SK-N-SH treated with all-trans-retinoic acid at 6 μM for 48 hours (cell line): ENCODE measurements at regions not wholly inside any gene's neighbourhood (a gene's known extent, or its start where the extent isn't known, plus 50 kb on each side); places are given as distances from the start of the nearest gene placed in this dataset.

ENCODE experiments used
- ATAC-seq: fragments of 200-7000 bp; cut with Tn5 transposase; 3 replicates; pipeline ENCODE4 v1.9.1; 2020; ENCODE audit warnings: mild to moderate bottlenecking, moderate library complexity
- ARNTL ChIP-seq: fragments of 450-650 bp; formaldehyde crosslinking; IDR thresholded peaks from 2 replicates; pipeline ENCODE4 v1.5.0; 2020; ENCODE audit warnings: low read depth, mild to moderate bottlenecking, moderate library complexity, borderline replicate concordance
- CREB5 ChIP-seq: fragments of 250-450 bp; sonication (Bioruptor Pico); IDR thresholded peaks from 2 replicates; pipeline ENCODE4 v1.5.1; 2020; ENCODE audit warnings: low read depth, mild to moderate bottlenecking, moderate library complexity
- CSDC2 ChIP-seq: fragments of 250-450 bp; sonication (Bioruptor Pico); IDR thresholded peaks from 2 replicates; pipeline ENCODE4 v1.5.0; 2020; ENCODE audit warnings: mild to moderate bottlenecking, moderate library complexity
- CSRNP3 ChIP-seq: fragments of 250-450 bp; sonication (Bioruptor Pico); IDR thresholded peaks from 2 replicates; pipeline ENCODE4 v1.5.1; 2021; ENCODE audit warnings: mild to moderate bottlenecking, moderate library complexity
- ESRRG ChIP-seq: fragments of 250-450 bp; sonication (Bioruptor Pico); IDR thresholded peaks from 2 replicates; pipeline ENCODE4 v1.6.1; 2021; ENCODE audit warnings: mild to moderate bottlenecking
- GLIS3 ChIP-seq: fragments of 250-450 bp; sonication (Bioruptor Pico); IDR thresholded peaks from 2 replicates; pipeline ENCODE4 v1.5.0; 2020; ENCODE audit warnings: mild to moderate bottlenecking, moderate library complexity
- ISL1 ChIP-seq: fragments of 250-450 bp; sonication (Bioruptor Pico); IDR thresholded peaks from 2 replicates; pipeline ENCODE4 v2.1.2; 2022; ENCODE audit warnings: mild to moderate bottlenecking, moderate library complexity
- OSR1 ChIP-seq: fragments of 250-450 bp; sonication (Bioruptor Pico); IDR thresholded peaks from 2 replicates; pipeline ENCODE4 v1.8.0; 2022; ENCODE audit warnings: moderate library complexity, mild to moderate bottlenecking, inconsistent platforms
- POU6F1 ChIP-seq: fragments of 250-450 bp; sonication (Bioruptor Pico); IDR thresholded peaks from 2 replicates; pipeline ENCODE4 v1.8.0; 2021; ENCODE audit warnings: low read depth, mild to moderate bottlenecking, moderate library complexity, borderline replicate concordance
- RARB ChIP-seq: fragments of 250-450 bp; sonication (Bioruptor Pico); IDR thresholded peaks from 2 replicates; pipeline ENCODE4 v1.8.0; 2021; ENCODE audit warnings: mild to moderate bottlenecking, moderate library complexity
- SNAI2 ChIP-seq: fragments of 250-450 bp; sonication (Bioruptor Pico); IDR thresholded peaks from 2 replicates; pipeline ENCODE4 v1.5.0; 2020; ENCODE audit warnings: mild to moderate bottlenecking, moderate library complexity
- TCF4 ChIP-seq: fragments of 250-450 bp; sonication (Bioruptor Pico); IDR thresholded peaks from 2 replicates; pipeline ENCODE4 v1.8.0; 2021; ENCODE audit warnings: mild to moderate bottlenecking, moderate library complexity, borderline replicate concordance
- TOX ChIP-seq: fragments of 250-450 bp; sonication (Bioruptor Pico); IDR thresholded peaks from 2 replicates; pipeline ENCODE4 v1.8.0; 2021; ENCODE audit warnings: mild to moderate bottlenecking, moderate library complexity, borderline replicate concordance
- TSHZ2 ChIP-seq: fragments of 250-450 bp; sonication (Bioruptor Pico); IDR thresholded peaks from 2 replicates; pipeline ENCODE4 v1.5.0; 2020; ENCODE audit warnings: mild to moderate bottlenecking, moderate library complexity
- ZC3H10 ChIP-seq: fragments of 250-450 bp; sonication (Bioruptor Pico); IDR thresholded peaks from 2 replicates; pipeline ENCODE4 v1.5.1; 2021; ENCODE audit warnings: mild to moderate bottlenecking, moderate library complexity
- ZFP3 ChIP-seq: fragments of 250-450 bp; sonication (Bioruptor Pico); IDR thresholded peaks from 2 replicates; pipeline ENCODE4 v1.5.0; 2020; ENCODE audit warnings: mild to moderate bottlenecking, moderate library complexity
- ZFP30 ChIP-seq: fragments of 450-650 bp; formaldehyde crosslinking; IDR thresholded peaks from 2 replicates; pipeline ENCODE4 v1.5.0; 2022; ENCODE audit warnings: mild to moderate bottlenecking, moderate library complexity
- ZNF70 ChIP-seq: fragments of 450-650 bp; formaldehyde crosslinking; IDR thresholded peaks from 2 replicates; pipeline ENCODE4 v1.5.0; 2020; ENCODE audit warnings: mild to moderate bottlenecking, moderate library complexity
- ZNF8 ChIP-seq: fragments of 450-650 bp; formaldehyde crosslinking; IDR thresholded peaks from 2 replicates; pipeline ENCODE4 v1.5.0; 2020; ENCODE audit warnings: mild to moderate bottlenecking, moderate library complexity

- TF ChIP-seq ARNTL (CRISPR knock-in tag): no peak
- TF ChIP-seq CREB5: no peak
- no peak for TF ChIP-seq OSR1 (CRISPR knock-in tag)
- TF ChIP-seq ESRRG: no peak
- no peak for TF ChIP-seq ISL1
- no peak for TF ChIP-seq ZFP30 (CRISPR knock-in tag)
- TF ChIP-seq TSHZ2 (CRISPR knock-in tag): no peak
- TF ChIP-seq ZFP3 (CRISPR knock-in tag): no peak
- TF ChIP-seq POU6F1 (CRISPR knock-in tag): no peak
- TF ChIP-seq ZNF70 (CRISPR knock-in tag): no peak
- TF ChIP-seq ZNF8 (CRISPR knock-in tag): no peak
- no peak for TF ChIP-seq ZC3H10 (CRISPR knock-in tag)
- TF ChIP-seq, all 23 proteins: peak for 0
- no peak for ATAC-seq
Measured at GRCh38 chr9:78896479-78896878, 599.6 kb downstream of the PSAT1 start.

GRCh38 chr9:78898234-78898633 is 601.3 kb downstream of the PSAT1 start:
- peak; percentile 31; the same call in 2 of the 3 replicates for ATAC-seq
- TF ChIP-seq ZFP3 (CRISPR knock-in tag) (no peak), ZC3H10 (CRISPR knock-in tag) (no peak), GLIS3 (CRISPR knock-in tag) (no peak), RARB (no peak), POU6F1 (CRISPR knock-in tag) (no peak), TOX (CRISPR knock-in tag) (no peak), ZFP30 (CRISPR knock-in tag) (no peak)

GRCh38 chr9:78899006-78899405 is 602.1 kb downstream of the PSAT1 start:
- ATAC-seq: no peak
- TF ChIP-seq GLIS3 (CRISPR knock-in tag) (no peak), TCF4 (CRISPR knock-in tag) (0 out of 2 replicates have a peak, but pooled peaks have one; percentile 31), TSHZ2 (CRISPR knock-in tag) (peak; percentile 14; the same call in 1 of the 2 replicates)
- TF ChIP-seq, all 23 proteins: peak for 2

GRCh38 chr9:78900500-78900899 is 603.6 kb downstream of the PSAT1 start:
- no peak for ATAC-seq
- TF ChIP-seq SNAI2 (no peak), CSRNP3 (CRISPR knock-in tag) (no peak), CSDC2 (CRISPR knock-in tag) (no peak), RARB (no peak), ZC3H10 (CRISPR knock-in tag) (no peak), ISL1 (no peak), GLIS3 (CRISPR knock-in tag) (no peak), POU6F1 (CRISPR knock-in tag) (no peak), ZNF70 (CRISPR knock-in tag) (no peak), ZFP3 (CRISPR knock-in tag) (no peak)
